HCT116 (cell line): ENCODE measurements at regions not wholly inside any gene's neighbourhood (a gene's known extent, or its start where the extent isn't known, plus 50 kb on each side); places are given as distances from the start of the nearest gene placed in this dataset.

Experiments
- ATAC-seq: fragments of 200-7000 bp; cut with Tn5 transposase; 2 replicates; pipeline ENCODE4 v1.9.1; 2020; ENCODE audit warnings: mild to moderate bottlenecking, moderate library complexity
- BruUV-seq: library from RNA; stranded (reverse); fragments of 400-500 nt; replicated peaks from 2 replicates; lab custom pipeline; 2021; lab: Mats Ljungman, UMichigan
- CTCF ChIA-PET: fragments of 300-600 bp; sonication (Branson Sonifier 250); formaldehyde crosslinking; loops from one replicate; lab custom pipeline; 2021; ENCODE audit warnings: antibody characterized with exemption; lab: Charles Lee
- POLR2A ChIA-PET: fragments of 300-600, 350-600 bp; sonication (Branson Sonifier 250); formaldehyde crosslinking; loops from one replicate; lab custom pipeline; 2021; ENCODE audit warnings: antibody characterized with exemption; lab: Charles Lee
- RAD21 ChIA-PET, 2 experiments: fragments of 300-600 bp; sonication (Branson Sonifier 250); formaldehyde crosslinking; loops; one replicate each; lab custom pipeline; 2023; ENCODE audit warnings: low total read pairs in 2 of 2; ENCODE audit not compliant: uncharacterized antibody in 2 of 2, unreplicated experiment in 2 of 2, low non-redundant PET in 1 of 2; lab: Charles Lee
- DNase-seq: peaks from one replicate; pipeline ENCODE4 v3.0.0-alpha.2; 2010; ENCODE audit warnings: low read depth, low spot score
- H2AFZ ChIP-seq: fragments of 200-600 bp; shearing (Covaris generic), sonication (generic); 2 replicates; pipeline ENCODE4 v1.6.1; 2017; ENCODE audit warnings: low read depth, mixed run types, mixed read lengths, antibody characterized with exemption, low read length; ENCODE audit not compliant: poor library complexity, severe bottlenecking
- H3K27ac ChIP-seq: 2 replicates; pipeline ENCODE4 v1.5.1; 2012; ENCODE audit warnings: low read depth, low read length
- H3K27me3 ChIP-seq: fragments of 200-600 bp; sonication (generic); 2 replicates; pipeline ENCODE4 v1.6.1; 2016; ENCODE audit warnings: mixed run types, low read length, mixed read lengths; ENCODE audit not compliant: insufficient read depth
- H3K36me3 ChIP-seq, 2 experiments: fragments of 200-500 bp in 1 of 2; fragments of 200-600 bp in 1 of 2; sonication (Bioruptor generic) in 1 of 2; sonication (generic) in 1 of 2; 2 replicates each; pipeline versions ENCODE4 v1.5.1 to v1.6.1; 2014 to 2016; ENCODE audit warnings: low read length in 2 of 2, inconsistent platforms in 1 of 2, mixed read lengths in 1 of 2, mixed run types in 1 of 2; ENCODE audit not compliant: insufficient read depth in 2 of 2, control insufficient read depth in 1 of 2
- H3K4me1 ChIP-seq, 2 experiments: fragments of 200-600 bp in 1 of 2; sonication (generic) in 1 of 2; 2 replicates each; pipeline versions ENCODE4 v1.5.1 to v1.6.1; 2012 to 2017; ENCODE audit warnings: low read length in 2 of 2, inconsistent platforms in 1 of 2, mild to moderate bottlenecking in 1 of 2, mixed read lengths in 1 of 2, mixed run types in 1 of 2, moderate library complexity in 1 of 2; ENCODE audit not compliant: insufficient read depth in 2 of 2, control insufficient read depth in 1 of 2
- H3K4me2 ChIP-seq: fragments of 200-600 bp; sonication (generic); 2 replicates; pipeline ENCODE4 v1.6.1; 2017; ENCODE audit warnings: mixed run types, low read length, mixed read lengths
- H3K4me3 ChIP-seq, 2 experiments: fragments of 200-600 bp in 1 of 2; sonication (generic) in 1 of 2; replicated peaks in 1 of 2; 2 replicates each; pipeline ENCODE4 v1.5.1; 2011 to 2016; ENCODE audit warnings: low read length in 2 of 2, control low read depth in 1 of 2, low read depth in 1 of 2, mild to moderate bottlenecking in 1 of 2, mixed read lengths in 1 of 2, mixed run types in 1 of 2
- H3K79me2 ChIP-seq: fragments of 200-600 bp; sonication (generic); 2 replicates; pipeline ENCODE4 v1.6.1; 2017; ENCODE audit warnings: mild to moderate bottlenecking, mixed run types, low read length, moderate library complexity, mixed read lengths; ENCODE audit not compliant: insufficient read depth
- H3K9ac ChIP-seq: fragments of 200-600 bp; sonication (generic); 2 replicates; pipeline ENCODE4 v1.6.1; 2016; ENCODE audit warnings: low read length, mixed read lengths
- H3K9me2 ChIP-seq: fragments of 200-600 bp; sonication (generic), shearing (Covaris generic); 2 replicates; pipeline ENCODE4 v1.6.1; 2017; ENCODE audit warnings: mixed run types, mild to moderate bottlenecking, moderate library complexity; ENCODE audit not compliant: insufficient read depth
- H3K9me3 ChIP-seq, 2 experiments: fragments of 200-500 bp in 1 of 2; fragments of 200-600 bp in 1 of 2; sonication (Bioruptor generic) in 1 of 2; sonication (generic) in 1 of 2; 2 replicates each; pipeline ENCODE4 v1.6.1; 2014 to 2017; ENCODE audit warnings: low read length in 2 of 2, mixed read lengths in 2 of 2, inconsistent platforms in 1 of 2, low read depth in 1 of 2, mild to moderate bottlenecking in 1 of 2, mixed run types in 1 of 2, moderate library complexity in 1 of 2; ENCODE audit not compliant: control insufficient read depth in 1 of 2, insufficient read depth in 1 of 2
- H4K20me1 ChIP-seq: fragments of 200-600 bp; sonication (generic), shearing (Covaris generic); 2 replicates; pipeline ENCODE4 v1.6.1; 2017; ENCODE audit warnings: mixed run types, mild to moderate bottlenecking, moderate library complexity; ENCODE audit not compliant: insufficient read depth
- ELF1 ChIP-seq: IDR thresholded peaks from 2 replicates; pipeline ENCODE4 v1.6.1; 2012; ENCODE audit warnings: low read depth, borderline replicate concordance
- POLR2AphosphoS5 ChIP-seq: IDR thresholded peaks from 2 replicates; pipeline ENCODE4 v1.6.1; 2011; ENCODE audit warnings: mild to moderate bottlenecking, low read depth, low read length, moderate library complexity
- RAD21 ChIP-seq: IDR thresholded peaks from 2 replicates; pipeline ENCODE4 v1.6.1; 2012; ENCODE audit warnings: low read depth, mild to moderate bottlenecking
- TCF7L2 ChIP-seq: IDR thresholded peaks from 2 replicates; pipeline ENCODE4 v1.7.0; 2011; ENCODE audit warnings: borderline replicate concordance, inconsistent platforms; ENCODE audit not compliant: insufficient read depth, insufficient read length; ENCODE audit errors: extremely low read depth
- intact Hi-C: fragments of 100-400 bp; cut with micrococcal nuclease; formaldehyde crosslinking; loops from 2 replicates; pipeline ENCODE4 v1.10.0; 2022
- TF ChIP-seq, protein P1 (sequence below): IDR thresholded peaks from 2 replicates; pipeline ENCODE4 v1.6.1; 2012
- TF ChIP-seq, protein P2 (sequence below), 3 experiments: fragments of 200-600 bp in 1 of 3; sonication (generic) in 1 of 3; IDR thresholded peaks in 2 of 3; conservative IDR thresholded peaks in 1 of 3; 2 replicates each; pipeline ENCODE4 v1.5.1; 2012 to 2017; ENCODE audit warnings: low read depth in 2 of 3, low read length in 2 of 3, antibody characterized with exemption in 1 of 3, borderline replicate concordance in 1 of 3, control low read depth in 1 of 3, mild to moderate bottlenecking in 1 of 3, mixed read lengths in 1 of 3, mixed run types in 1 of 3, moderate library complexity in 1 of 3; ENCODE audit not compliant: insufficient read depth in 1 of 3

DNA sequence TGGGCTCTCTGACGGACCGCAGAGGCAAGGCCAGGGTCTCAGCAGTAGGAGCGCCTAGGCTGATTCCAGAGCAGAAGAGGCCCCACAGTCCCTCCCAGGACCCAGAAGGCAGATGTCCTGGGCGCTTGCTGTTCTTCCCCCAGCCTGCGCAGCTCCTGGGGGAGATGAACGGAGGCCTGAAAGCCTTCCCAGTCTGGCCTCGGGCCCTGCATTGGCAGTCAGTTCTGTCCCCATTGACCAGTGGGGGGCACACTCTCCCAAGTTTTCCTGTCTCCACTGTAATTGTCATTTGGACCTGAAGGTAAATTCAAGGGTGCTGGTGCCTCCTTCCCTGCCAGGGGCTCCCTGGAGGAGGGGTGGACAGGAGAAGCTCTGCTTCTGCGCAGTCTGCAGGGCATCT is 345.7 kb downstream of the CYP26B1 start:
- POLR2A ChIA-PET: no interaction called here
- TF ChIP-seq, protein P1, sequence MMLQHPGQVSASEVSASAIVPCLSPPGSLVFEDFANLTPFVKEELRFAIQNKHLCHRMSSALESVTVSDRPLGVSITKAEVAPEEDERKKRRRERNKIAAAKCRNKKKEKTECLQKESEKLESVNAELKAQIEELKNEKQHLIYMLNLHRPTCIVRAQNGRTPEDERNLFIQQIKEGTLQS: no peak
- TF ChIP-seq, protein P2, sequence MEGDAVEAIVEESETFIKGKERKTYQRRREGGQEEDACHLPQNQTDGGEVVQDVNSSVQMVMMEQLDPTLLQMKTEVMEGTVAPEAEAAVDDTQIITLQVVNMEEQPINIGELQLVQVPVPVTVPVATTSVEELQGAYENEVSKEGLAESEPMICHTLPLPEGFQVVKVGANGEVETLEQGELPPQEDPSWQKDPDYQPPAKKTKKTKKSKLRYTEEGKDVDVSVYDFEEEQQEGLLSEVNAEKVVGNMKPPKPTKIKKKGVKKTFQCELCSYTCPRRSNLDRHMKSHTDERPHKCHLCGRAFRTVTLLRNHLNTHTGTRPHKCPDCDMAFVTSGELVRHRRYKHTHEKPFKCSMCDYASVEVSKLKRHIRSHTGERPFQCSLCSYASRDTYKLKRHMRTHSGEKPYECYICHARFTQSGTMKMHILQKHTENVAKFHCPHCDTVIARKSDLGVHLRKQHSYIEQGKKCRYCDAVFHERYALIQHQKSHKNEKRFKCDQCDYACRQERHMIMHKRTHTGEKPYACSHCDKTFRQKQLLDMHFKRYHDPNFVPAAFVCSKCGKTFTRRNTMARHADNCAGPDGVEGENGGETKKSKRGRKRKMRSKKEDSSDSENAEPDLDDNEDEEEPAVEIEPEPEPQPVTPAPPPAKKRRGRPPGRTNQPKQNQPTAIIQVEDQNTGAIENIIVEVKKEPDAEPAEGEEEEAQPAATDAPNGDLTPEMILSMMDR (IDR thresholded peaks at IDR 0.05 in 2 of 3, conservative IDR thresholded peaks at IDR 0.05 in 1 of 3; ENCODE audit: borderline replicate concordance in 1 of 3, insufficient read depth in 1 of 3, low read depth in 2 of 3, low read length in 2 of 3): peak; percentile 54 to 70 (median 60); a peak in 5 of 6 replicates
- TF ChIP-seq TCF7L2: no peak
- TF ChIP-seq POLR2AphosphoS5: no peak
- TF ChIP-seq RAD21: peak; percentile 82
- no peak for TF ChIP-seq ELF1
- Histone ChIP-seq H2AFZ (no peak overlapping the region), H3K9ac (no peak overlapping the region), H4K20me1 (no peaks in the 10 kb centered on the region), H3K79me2 (no peaks in the 10 kb centered on the region), H3K4me1 (no peaks in the 10 kb centered on the region), H3K4me3 (no peak overlapping the region), H3K36me3 (no peaks in the 10 kb centered on the region), H3K4me2 (no peak overlapping the region), H3K9me3 (no peaks in the 10 kb centered on the region), H3K9me2 (no peaks in the 10 kb centered on the region), H3K27ac (no peak overlapping the region), H3K27me3 (0 out of 2 replicates have a peak, but pooled peaks cover 5% of the 10 kb centered on the region)
- RAD21 ChIA-PET: interaction anchor here (1.2 to 1.8 kb wide), 2 partner anchors 348 kb away, joined by 3 to 8 read pairs; no protein-coding TSS in a partner anchor
- intact Hi-C loops: loop anchor here (1.0 to 5.0 kb wide), 5 partner anchors 120 to 943 kb away; no protein-coding TSS in a partner anchor
- DNase-seq: peak; percentile 27
- ATAC-seq: peak; percentile 75
- CTCF ChIA-PET: interaction anchor here (1.0 to 3.0 kb wide), 6 partner anchors 17 to 1086 kb away, joined by 3 to 13 read pairs (median 3); no protein-coding TSS in a partner anchor
- BruUV-seq: no TSS peak
